ENCODE measurements at regions not wholly inside any gene's neighbourhood (a gene's known extent, or its start where the extent isn't known, plus 50 kb on each side); places are given as distances from the start of the nearest gene placed in this dataset.
"Not testable (repeated sequence)": the region's sequence is repeated elsewhere in the genome, so short reads cannot be mapped to it uniquely, and the experiment has no call there.

GRCh38 chr7:26971924-26972323 lies 107.5 kb upstream of the SKAP2 start:
- not testable (repeated sequence) for TF ChIP-seq CTCF (IDR thresholded peaks at IDR 0.05; ENCODE audit: insufficient read depth, low read length); SPI1 (IDR thresholded peaks at IDR 0.05; ENCODE audit: borderline replicate concordance, low read depth); POLR2AphosphoS5 (IDR thresholded peaks at IDR 0.05; ENCODE audit: low read depth)

Data from HL-60 (cell line).